A204.1 (cell line): ENCODE measurements at regions not wholly inside any gene's neighbourhood (a gene's known extent, or its start where the extent isn't known, plus 50 kb on each side); places are given as distances from the start of the nearest gene placed in this dataset.

Experiments used
- FAIRE-seq: peaks from 2 replicates; lab custom pipeline; 2012; peaks lifted over from hg19 to GRCh38; lab: Jason Lieb, UNC

DNA sequence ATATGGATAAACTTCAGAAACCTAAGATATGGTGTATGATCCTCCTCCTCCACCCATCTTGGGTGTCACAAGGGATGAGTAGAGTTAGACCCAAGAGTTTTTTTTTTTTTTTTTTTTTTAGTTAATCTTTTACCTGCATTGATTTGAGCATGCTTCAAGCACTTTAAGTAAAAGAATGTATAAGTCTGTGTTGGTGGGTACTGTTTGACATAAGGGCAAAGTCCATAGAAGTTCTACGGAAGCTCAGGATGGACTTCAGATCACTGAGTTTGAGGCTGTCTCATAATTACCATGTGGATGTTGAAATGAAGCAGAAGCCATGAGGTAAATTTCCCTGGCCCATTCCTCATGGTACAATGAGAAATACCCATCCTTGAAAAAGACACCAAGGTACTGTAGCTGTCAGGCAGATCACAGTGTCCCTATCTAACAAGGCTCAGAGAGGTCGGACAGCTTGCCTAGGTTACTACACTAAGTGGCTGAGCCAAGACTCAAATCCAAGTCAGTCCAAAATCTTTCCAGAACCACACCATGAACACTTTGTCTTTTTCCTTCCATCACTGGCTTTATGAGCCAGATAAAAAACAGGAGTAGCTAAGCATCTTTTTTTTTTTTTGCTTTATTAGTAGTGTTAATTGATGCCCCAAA is 962.8 kb downstream of the CDH11 start:
- FAIRE-seq: no peak

- no peak for FAIRE-seq
Measured at GRCh38 chr16:64153718-64154117, 968.1 kb downstream of the CDH11 start.

- FAIRE-seq: no peak
Measured at GRCh38 chr16:64151990-64152767, 969.7 kb downstream of the CDH11 start.

DNA sequence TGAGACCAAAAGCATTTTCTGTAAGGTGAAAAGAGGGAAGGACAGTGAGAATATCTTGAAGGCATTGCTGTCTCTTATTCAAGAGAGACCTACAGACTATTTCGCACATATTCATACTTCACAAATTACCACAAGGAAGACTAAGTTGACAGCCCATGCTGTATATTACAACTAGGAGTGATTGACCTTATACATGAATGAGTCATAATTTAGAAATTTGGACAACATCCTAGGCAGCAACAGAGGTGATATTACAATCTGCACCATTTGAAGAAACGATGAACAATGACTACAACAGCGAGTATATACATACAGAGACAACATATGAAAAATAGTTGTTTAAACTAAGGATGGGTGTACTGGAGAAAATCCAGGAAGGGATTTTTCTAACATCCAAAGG is 971.7 kb downstream of the CDH11 start:
- no peak for FAIRE-seq

GRCh38 chr16:64149756-64150155 is 972.1 kb downstream of the CDH11 start:
- no peak for FAIRE-seq

DNA sequence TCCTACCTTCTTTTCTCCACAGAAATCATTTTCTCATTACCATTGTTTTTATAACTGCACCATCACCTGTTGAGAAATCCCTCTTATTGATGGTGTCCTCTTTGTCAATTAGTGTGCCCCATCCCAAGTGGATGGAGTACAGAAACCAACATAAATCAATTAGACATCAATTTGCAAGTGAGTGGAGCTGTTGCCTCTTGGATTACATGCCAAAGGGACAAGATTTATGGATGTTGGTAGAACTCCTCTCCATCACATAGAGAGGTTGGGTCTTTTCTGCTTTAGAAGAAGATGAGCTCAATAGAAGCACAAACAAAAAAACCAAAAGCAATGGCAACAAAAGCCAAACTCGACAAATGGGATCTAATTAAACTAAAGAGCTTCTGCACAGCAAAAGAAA is 973.5 kb downstream of the CDH11 start:
- FAIRE-seq: no peak

DNA sequence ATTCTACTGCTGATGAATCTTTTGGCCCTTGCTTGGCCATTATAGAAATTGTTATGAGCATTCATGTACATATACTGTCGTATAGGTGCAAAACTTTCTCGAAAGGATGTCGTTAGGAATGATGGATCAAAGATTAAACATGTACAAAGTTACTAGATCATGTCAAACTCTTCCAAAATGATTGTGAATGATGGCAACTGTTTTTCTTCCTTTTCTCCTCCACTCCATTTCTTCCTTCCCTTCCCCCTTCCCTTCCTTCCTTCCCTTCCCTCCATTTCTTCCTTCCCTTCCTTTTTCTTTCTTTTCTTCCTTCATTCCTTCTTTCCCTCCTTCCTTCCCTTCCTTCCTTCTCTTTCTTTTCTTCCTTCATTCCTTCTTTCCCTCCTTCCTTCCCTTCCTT is 973.9 kb downstream of the CDH11 start:
- no peak for FAIRE-seq

GRCh38 chr16:64144617-64145016 is 977.2 kb downstream of the CDH11 start:
- no peak for FAIRE-seq

- FAIRE-seq: no peak
Measured at GRCh38 chr16:64138621-64139020, 983.2 kb downstream of the CDH11 start.

GRCh38 chr16:64138006-64138405 is 983.9 kb downstream of the CDH11 start:
- FAIRE-seq: no peak

DNA sequence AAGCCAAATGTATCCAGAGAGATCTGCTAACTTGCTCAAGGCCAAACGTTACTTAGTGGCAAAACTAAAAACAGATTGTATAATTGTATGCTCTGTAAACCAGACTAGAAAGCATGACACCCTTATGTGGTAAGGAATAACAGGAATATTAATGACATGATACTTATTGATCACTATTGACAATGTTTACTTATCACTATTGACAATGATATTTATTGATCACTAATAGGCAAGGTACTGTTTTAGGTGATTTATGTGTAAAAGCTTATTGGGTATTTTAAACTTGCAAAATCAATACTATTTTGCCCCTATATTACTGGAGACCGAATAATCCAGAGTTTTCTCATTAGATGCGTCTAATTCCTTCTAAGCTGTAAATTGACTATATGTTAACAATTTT is 985.1 kb downstream of the CDH11 start:
- no peak for FAIRE-seq

- no peak for FAIRE-seq
Measured at GRCh38 chr16:64136314-64136713, 985.5 kb downstream of the CDH11 start.

- FAIRE-seq: no peak
Measured at GRCh38 chr16:64133366-64133765, 988.5 kb downstream of the CDH11 start.

DNA sequence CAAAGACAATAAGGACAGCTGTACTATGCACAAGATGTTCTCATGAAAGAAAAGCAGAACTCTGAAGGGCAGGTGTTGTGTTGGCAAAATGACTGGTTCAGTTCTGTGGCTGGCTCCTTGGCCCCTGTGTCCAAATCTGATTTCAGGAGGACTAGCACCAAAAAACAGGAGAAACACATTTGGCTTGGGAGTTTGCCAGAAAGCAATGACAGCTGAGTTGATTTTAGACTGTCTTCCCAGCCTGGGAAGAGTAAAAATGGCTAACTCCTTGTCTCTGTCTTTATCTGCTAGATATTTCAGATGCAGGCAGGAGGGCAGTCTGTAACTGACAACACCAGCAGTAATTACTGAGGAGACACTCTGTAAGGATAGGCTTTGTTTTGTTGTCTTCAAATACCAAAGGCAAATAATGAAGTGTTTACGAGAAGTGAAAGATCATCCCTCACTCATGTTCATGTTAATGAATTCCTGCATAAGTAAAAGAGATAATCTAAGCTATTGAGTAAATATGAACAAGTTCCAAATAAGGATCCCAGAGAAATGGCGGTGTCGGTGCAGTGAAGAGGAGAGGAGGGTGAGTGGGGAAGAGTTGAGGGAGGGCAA is 989.0 kb downstream of the CDH11 start:
- no peak for FAIRE-seq

DNA sequence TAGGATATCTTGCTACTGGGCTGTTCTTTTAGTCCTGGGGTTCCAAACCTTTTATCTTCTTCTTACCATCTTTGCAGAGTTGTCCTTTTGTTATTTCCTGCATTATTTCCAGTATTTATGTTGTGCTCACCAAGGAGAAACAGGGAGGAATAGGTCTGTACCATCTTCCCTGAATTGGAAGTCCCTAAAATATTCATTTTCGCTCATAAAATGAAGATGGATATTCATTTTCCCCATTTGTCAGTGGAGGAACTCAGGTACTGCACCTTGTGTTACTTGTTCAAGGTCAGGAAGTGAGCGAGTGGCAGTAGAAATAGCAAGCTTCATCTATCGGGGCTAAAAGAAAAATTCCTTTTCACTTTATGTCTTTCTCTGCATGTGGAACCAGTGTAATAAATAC is 989.7 kb downstream of the CDH11 start:
- FAIRE-seq: no peak

- no peak for FAIRE-seq
Measured at GRCh38 chr16:64131423-64131822, 990.4 kb downstream of the CDH11 start.

DNA sequence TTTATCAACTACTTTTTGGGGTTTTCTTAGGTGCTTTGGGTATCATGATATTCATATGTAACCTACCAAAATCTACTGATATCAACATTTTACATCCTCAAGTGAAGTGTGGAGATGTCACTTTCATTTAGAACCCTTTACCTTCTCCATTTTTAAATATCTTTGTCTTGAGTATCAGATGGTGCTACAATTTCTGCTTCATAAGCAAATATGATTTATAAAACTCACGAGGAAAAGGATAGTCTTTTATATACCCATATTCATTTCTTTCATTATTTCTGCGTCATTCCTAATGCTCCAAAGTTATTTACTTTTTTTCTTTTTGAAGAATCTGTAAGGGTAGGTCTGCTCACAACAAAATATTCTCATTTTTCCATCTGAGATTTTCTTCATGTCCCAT is 991.7 kb downstream of the CDH11 start:
- no peak for FAIRE-seq

DNA sequence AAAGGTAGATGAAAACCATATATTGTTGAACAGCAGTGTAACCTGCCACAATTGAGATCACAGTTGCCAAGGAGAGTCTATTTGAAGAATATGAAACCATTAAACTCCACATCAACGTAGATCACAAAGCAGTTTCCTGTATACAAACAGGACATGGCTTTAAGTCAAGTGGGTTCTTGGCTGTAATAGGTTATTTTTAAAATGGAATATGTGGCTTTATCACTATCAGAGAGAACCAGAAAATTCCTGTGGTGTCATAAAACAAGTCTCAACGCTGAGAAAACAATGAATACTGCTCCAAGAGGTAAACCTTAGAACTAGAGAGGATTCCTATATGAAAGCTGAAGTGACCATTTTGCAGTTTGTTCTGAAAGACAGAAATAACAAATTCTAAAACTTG is 999.7 kb downstream of the CDH11 start:
- FAIRE-seq: no peak

GRCh38 chr16:64121473-64121872 is 1000.4 kb downstream of the CDH11 start:
- no peak for FAIRE-seq

- no peak for FAIRE-seq
Measured at GRCh38 chr16:64116151-64116550, 1005.7 kb downstream of the CDH11 start.

DNA sequence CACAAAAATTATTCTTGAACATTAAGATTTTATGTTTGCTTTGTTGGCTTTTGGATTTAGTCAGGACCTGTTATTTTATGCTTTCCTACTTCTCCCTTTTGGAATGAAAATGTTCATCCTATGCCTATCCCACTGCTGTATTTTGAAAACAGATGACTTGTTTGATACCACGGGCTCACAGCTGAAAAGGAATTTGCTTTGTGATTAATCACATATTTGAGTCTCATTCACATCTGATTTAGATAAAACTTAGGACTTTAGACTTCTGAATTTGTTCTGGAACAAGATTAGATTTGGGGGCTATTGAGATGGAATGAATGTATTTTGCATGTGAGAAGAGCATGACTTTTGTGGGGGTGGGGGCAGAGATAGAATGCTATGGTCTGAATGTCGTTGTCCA is 1012.6 kb downstream of the CDH11 start:
- FAIRE-seq: no peak

DNA sequence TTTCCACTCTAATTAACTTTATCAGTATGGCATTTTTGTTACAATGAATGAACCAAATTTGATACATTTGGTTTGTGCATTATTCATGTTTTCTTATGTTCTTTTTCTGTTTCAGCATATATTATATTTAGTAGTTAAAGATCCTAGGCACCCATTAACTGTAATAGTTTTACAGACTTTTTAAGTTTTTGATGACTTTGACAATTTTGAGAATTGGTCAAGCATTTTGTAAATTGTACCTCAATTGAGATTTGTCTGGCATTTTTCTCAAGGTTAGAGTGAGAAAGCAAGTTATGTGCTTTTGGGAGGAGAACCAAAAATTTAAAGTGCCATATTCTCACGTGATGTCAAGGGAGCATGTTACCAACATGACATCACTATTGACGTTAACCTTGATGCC is 1019.2 kb downstream of the CDH11 start:
- no peak for FAIRE-seq

DNA sequence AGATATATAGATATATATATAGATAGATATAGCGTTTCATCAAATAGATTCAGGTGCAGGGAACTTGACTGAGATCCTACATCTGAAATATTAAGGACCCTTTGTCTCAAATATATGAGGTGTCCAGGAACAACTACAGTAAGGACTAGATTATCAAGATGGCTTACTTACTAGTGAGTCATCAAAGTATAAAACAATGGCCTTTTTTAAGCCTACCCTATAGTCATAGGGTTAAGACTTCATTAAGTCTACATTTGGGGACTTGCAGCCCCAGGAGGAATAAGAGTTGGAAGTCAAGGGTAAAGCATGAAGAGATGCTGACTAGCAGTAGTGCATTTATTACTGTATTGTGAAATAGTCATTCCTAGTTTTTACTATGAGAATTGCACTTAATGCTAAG is 1023.4 kb downstream of the CDH11 start:
- FAIRE-seq: no peak

DNA sequence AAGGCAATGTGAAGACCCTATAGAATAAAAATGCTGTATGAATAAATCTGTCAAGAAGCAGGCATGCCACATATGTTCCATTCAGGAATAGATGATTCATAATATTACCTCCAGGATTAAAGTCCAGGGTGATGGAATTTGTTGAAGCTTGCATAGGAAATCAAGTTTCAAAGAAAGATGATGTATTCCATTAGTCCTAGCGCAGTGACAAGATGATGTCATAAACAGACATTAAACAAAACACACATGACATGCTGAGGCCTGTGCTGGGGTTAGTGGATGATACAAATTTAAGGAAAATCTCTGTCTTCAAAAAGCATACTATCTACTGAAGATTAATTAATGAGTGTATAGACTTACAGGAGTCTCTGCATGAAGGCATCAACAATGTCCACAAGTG is 1025.2 kb downstream of the CDH11 start:
- no peak for FAIRE-seq
